OCI-LY3 (cell line): ENCODE measurements at regions not wholly inside any gene's neighbourhood (a gene's known extent, or its start where the extent isn't known, plus 50 kb on each side); places are given as distances from the start of the nearest gene placed in this dataset.
A peak's percentile ranks its signal among the peaks of the same experiment; 100 is the strongest.

Experiments
- H2AFZ ChIP-seq: fragments of 200-600, 300-600 bp; shearing (Covaris generic); 2 replicates; pipeline ENCODE4 v1.6.0; 2014; ENCODE audit warnings: antibody characterized with exemption, low read depth, low read length
- H3K27ac ChIP-seq: fragments of 200-600, 300-600 bp; sonication (generic); 2 replicates; pipeline ENCODE4 v1.5.1; 2014; ENCODE audit warnings: mild to moderate bottlenecking, low read length, moderate library complexity, mixed read lengths
- H3K27me3 ChIP-seq: fragments of 200-600, 300-600 bp; sonication (generic); 2 replicates; pipeline ENCODE4 v1.6.1; 2014; ENCODE audit warnings: low read depth, low read length, mixed read lengths
- H3K36me3 ChIP-seq: fragments of 200-600, 300-600 bp; sonication (generic); replicated peaks from 2 replicates; pipeline ENCODE3; 2014; ENCODE audit warnings: low read depth, low read length, mixed read lengths
- H3K4me1 ChIP-seq: fragments of 300-600, 200-600 bp; sonication (generic); 2 replicates; pipeline ENCODE4 v1.6.1; 2014; ENCODE audit warnings: low read length, mixed read lengths
- H3K4me2 ChIP-seq: fragments of 200-600, 300-600 bp; sonication (generic); 2 replicates; pipeline ENCODE4 v1.6.1; 2014; ENCODE audit warnings: low read length, mixed read lengths
- H3K4me3 ChIP-seq: fragments of 300-600, 200-600 bp; sonication (generic); 2 replicates; pipeline ENCODE4 v1.5.1; 2014; ENCODE audit warnings: antibody characterized with exemption, mild to moderate bottlenecking, low read length, moderate library complexity
- H3K79me2 ChIP-seq: fragments of 300-600, 200-600 bp; shearing (Covaris generic); 2 replicates; pipeline ENCODE4 v1.6.1; 2014; ENCODE audit warnings: mild to moderate bottlenecking, low read length, mixed read lengths
- H3K9ac ChIP-seq: fragments of 300-600, 200-600 bp; shearing (Covaris generic); 2 replicates; pipeline ENCODE4 v1.6.0; 2014; ENCODE audit warnings: mild to moderate bottlenecking, low read length, moderate library complexity
- H3K9me3 ChIP-seq: fragments of 200-600, 300-600 bp; shearing (Covaris generic); 2 replicates; pipeline ENCODE4 v1.6.1; 2014; ENCODE audit warnings: low read length, mixed read lengths; ENCODE audit not compliant: insufficient read depth
- H4K20me1 ChIP-seq: fragments of 200-600, 300-600 bp; sonication (generic); 2 replicates; pipeline ENCODE4 v1.6.1; 2016; ENCODE audit warnings: low read length, mixed read lengths; ENCODE audit not compliant: insufficient read depth
- CTCF ChIP-seq: fragments of 200-600, 300-600 bp; sonication (generic); IDR thresholded peaks from 2 replicates; pipeline ENCODE4 v1.5.1; 2014; ENCODE audit warnings: antibody characterized with exemption, low read length, low read depth
- EZH2phosphoT487 ChIP-seq: fragments of 200-600 bp; shearing (Covaris generic); IDR thresholded peaks from 2 replicates; pipeline ENCODE4 v1.6.1; 2018; ENCODE audit warnings: antibody characterized with exemption, mixed run types, low read depth

GRCh38 chr2:78928502-78928901 is 97.0 kb upstream of the REG3G start:
- H3K4me2 ChIP-seq: peak overlapping the region; percentile 16; the same call in 1 of the 2 replicates
- no peaks in the 10 kb centered on the region for H4K20me1 ChIP-seq
- no peaks in the 10 kb centered on the region for H3K4me1 ChIP-seq
- H3K9me3 ChIP-seq: no peaks in the 10 kb centered on the region
- no peak overlapping the region for H3K9ac ChIP-seq
- H3K36me3 ChIP-seq: no peaks in the 10 kb centered on the region
- H3K27ac ChIP-seq: no peak overlapping the region
- no peaks in the 10 kb centered on the region for H3K79me2 ChIP-seq
- no peak overlapping the region for H3K4me3 ChIP-seq
- TF ChIP-seq CTCF (no peak), EZH2phosphoT487 (no peak)
- peak overlapping the region; percentile 18; the same call in 1 of the 2 replicates for H2AFZ ChIP-seq
- no peaks in the 10 kb centered on the region for H3K27me3 ChIP-seq

GRCh38 chr2:78940998-78941397 is 84.5 kb upstream of the REG3G start:
- no peaks in the 10 kb centered on the region for H3K27me3 ChIP-seq
- H3K36me3 ChIP-seq: no peaks in the 10 kb centered on the region
- H3K27ac ChIP-seq: no peak overlapping the region
- H3K79me2 ChIP-seq: no peaks in the 10 kb centered on the region
- no peak overlapping the region for H3K9ac ChIP-seq
- H4K20me1 ChIP-seq: no peaks in the 10 kb centered on the region
- TF ChIP-seq CTCF (no peak), EZH2phosphoT487 (no peak)
- H2AFZ ChIP-seq: 0 out of 2 replicates have a peak overlapping the region, but pooled peaks have one; percentile 2
- H3K4me2 ChIP-seq: peak overlapping the region; percentile 52
- no peaks in the 10 kb centered on the region for H3K4me1 ChIP-seq
- no peak overlapping the region for H3K4me3 ChIP-seq
- no peaks in the 10 kb centered on the region for H3K9me3 ChIP-seq

- H3K4me2 ChIP-seq: no peak overlapping the region
- no peaks in the 10 kb centered on the region for H3K4me1 ChIP-seq
- H3K9ac ChIP-seq: no peak overlapping the region
- TF ChIP-seq CTCF (no peak), EZH2phosphoT487 (no peak)
- no peaks in the 10 kb centered on the region for H3K27me3 ChIP-seq
- no peaks in the 10 kb centered on the region for H3K79me2 ChIP-seq
- no peak overlapping the region for H3K27ac ChIP-seq
- no peaks in the 10 kb centered on the region for H4K20me1 ChIP-seq
- H3K4me3 ChIP-seq: no peak overlapping the region
- H3K9me3 ChIP-seq: no peaks in the 10 kb centered on the region
- no peak overlapping the region for H2AFZ ChIP-seq
- no peaks in the 10 kb centered on the region for H3K36me3 ChIP-seq
Observed at GRCh38 chr2:78941751-78942150, 83.8 kb upstream of the REG3G start.

- no peak overlapping the region for H3K4me2 ChIP-seq
- no peak overlapping the region for H2AFZ ChIP-seq
- H3K9me3 ChIP-seq: no peaks in the 10 kb centered on the region
- H3K79me2 ChIP-seq: no peaks in the 10 kb centered on the region
- no peaks in the 10 kb centered on the region for H3K36me3 ChIP-seq
- no peaks in the 10 kb centered on the region for H4K20me1 ChIP-seq
- TF ChIP-seq EZH2phosphoT487 (no peak), CTCF (no peak)
- H3K4me3 ChIP-seq: no peak overlapping the region
- no peak overlapping the region for H3K9ac ChIP-seq
- no peak overlapping the region for H3K27ac ChIP-seq
- H3K4me1 ChIP-seq: peaks cover 2% of the 10 kb centered on the region; the same call in 1 of the 2 replicates
- H3K27me3 ChIP-seq: no peaks in the 10 kb centered on the region
Observed at GRCh38 chr2:78963881-78964280, 61.6 kb upstream of the REG3G start.
